NCI-H1048 (cell line): ENCODE measurements at regions not wholly inside any gene's neighbourhood (a gene's known extent, or its start where the extent isn't known, plus 50 kb on each side); places are given as distances from the start of the nearest gene placed in this dataset.
A peak's percentile ranks its signal among the peaks of the same experiment; 100 is the strongest.

Source experiments
- DNase-seq: peaks from one replicate; lab custom pipeline; 2025; lab: John Stamatoyannopoulos, UW

DNA sequence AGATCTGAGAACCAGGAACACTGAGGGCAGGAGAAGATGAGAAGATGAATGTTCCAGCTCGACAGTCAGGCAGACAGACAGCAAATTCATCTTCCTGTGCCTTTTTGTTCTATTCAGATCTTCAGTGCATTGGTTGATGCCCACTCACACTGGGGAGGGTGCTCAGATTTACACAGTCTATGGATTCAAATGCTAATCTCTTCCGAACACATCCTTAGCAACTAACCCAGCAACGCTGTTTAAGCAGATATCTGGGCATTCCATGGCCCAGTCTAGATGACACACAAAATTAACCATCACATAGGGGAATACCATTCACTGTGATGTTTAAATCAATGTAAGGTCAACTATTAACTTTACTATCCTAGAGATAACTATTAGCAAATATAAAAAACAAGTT, 571.9 kb downstream of the NYAP2 start:
- no peak for DNase-seq

DNA sequence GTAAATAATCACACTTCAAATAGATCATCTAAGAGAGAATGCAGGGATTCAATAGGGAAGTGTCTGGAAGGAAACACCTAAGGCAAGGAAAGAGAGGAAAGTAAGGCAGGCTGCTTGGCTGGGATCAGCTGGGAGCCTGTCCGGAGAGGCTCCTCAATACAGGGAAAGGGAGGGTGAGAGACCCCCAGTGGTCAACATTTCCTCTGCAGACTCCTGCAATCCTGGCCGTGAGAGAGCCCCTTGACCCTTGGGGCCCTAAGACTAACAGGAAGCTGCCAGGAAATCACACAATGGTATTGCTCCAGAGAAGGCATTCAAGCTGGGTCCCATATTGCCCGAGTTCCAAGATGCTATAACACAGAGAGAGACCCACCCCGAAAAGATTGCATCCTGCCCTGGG, 549.4 kb downstream of the NYAP2 start:
- DNase-seq = no peak

DNA sequence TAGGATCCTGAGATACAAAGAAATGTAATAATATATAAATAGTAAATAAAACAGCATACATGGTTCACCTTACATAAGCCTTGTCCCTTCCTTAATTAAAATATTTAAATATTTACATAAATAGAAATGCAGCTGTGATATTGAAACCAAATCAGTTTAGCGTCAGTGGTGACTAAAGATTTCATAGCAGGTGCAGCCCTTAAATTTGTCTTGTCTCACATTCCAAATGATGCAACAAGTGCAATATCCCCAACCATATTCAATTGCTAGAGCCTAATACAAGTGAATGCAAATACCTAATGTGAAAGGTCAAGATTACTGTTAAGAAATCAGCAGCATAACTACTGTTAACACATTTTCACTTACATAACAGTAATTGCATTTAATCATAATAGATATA, 539.5 kb downstream of the NYAP2 start:
- DNase-seq = no peak

DNA sequence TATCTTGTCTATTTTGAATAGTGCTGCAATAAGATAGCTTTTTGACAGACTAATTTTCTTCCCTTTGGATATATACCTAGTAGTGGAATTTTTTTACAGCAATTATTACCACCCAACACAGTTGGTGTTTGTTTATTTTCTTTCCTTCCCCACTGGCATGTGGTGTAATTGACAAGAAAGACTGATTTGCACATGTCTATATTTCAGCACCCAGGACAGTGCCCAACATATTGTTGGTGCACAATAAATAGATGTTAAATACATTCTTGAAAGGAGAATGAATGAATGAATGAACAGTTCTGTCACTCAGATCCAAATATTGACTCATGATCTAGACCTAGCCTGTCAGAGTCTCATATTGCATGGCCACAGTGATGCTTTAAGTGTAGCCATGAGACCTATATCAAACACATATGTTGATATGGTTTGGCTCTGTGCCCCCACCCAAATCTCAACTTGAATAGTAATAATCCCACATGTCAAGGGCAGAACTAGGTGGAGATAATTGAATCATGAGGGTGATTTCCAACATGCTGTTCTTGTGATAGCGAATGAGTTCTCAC, 538.2 kb downstream of the NYAP2 start:
- no peak for DNase-seq

DNA sequence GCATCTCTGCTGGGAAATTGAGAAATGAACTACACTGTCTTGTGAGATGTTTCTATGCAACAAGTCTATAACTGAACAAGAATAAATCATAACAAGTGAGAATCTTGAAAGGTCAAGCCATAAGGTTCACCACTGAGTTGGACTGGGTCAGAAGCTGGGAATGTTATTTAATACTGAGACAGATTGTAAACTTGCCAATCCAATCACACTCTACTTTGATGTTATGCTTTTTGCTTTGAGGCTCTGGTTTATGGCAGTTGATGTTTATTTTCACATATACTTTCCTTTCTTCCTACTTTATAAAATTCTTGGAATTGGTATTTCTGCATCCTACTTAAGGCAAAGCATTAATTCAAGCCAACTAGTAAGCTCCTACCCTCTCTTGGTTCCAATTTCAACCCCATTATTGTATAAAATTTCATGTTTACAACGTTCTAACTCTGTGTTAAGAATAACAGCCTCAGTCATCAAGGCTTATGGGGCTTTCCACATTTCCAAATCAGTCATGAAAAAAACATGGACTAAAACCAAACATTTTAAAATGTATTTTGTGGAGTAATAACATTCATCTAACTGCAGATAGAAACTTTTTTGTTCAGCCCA, 533.4 kb downstream of the NYAP2 start:
- no peak for DNase-seq

DNA sequence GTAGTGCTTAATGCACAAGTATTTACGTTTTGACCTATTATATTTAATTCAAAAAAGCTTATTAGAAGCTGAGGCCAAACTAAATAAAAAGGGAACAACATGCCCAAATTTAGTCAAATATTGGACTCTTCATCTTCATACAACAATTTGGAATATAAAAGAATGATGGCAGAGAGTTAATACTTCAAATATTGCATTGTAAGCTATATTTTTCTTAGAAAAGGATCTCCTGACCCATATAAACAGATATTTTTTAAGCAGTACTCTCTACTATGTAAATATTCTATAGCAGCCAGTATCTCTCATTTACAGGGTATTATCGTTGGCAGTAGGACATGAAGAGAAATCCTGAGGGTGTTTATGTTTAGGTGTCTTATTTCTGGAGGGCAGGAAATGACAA, 531.2 kb downstream of the NYAP2 start:
- no peak for DNase-seq

DNA sequence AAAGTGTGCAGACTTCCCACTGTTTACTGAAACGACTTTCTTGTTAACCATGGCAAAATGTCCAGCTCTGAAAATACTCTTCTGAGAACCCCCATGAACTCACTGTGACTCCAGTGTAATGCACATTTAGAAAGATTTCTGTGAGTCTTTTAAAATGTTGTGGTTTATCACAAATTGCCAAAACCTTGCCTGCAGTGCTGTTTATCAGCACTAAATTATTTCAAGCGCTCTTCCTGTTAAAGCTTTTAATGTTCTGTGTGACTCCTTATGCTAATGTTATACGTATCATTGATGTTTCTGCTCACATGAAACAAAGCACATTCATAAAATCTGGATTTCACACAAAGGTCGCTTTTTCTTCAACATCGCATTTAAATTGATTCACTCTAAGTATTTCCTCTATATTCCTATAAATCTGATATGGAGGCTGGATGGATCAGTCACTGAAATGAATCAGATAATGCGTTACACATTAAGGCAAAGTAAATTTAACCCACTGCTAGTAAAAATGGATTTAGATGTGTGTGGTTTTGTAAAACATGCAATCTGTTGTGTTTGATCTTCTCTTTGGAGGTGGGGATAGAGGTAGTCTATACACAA, 521.2 kb downstream of the NYAP2 start:
- DNase-seq = peak; percentile 15

DNA sequence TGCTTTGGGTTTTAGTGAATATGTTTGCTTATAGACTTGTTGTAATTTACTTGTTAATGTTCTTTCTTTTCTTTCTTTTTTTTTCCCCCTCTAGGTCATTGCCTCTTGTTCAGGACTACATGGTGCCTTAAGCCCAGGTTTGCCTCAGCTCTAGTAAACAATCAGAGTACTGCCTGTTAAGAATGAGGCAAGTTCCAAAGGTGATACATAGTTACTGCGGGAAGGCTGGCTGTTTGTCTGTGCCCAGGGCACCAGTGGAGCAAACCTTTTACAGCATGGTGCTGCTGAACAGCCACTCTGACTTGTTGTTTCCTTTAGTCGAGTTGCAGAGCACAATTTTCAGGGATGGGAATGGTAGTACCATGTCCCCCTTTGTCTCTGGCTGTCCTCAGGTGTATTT, 517.2 kb downstream of the NYAP2 start:
- no peak for DNase-seq

DNA sequence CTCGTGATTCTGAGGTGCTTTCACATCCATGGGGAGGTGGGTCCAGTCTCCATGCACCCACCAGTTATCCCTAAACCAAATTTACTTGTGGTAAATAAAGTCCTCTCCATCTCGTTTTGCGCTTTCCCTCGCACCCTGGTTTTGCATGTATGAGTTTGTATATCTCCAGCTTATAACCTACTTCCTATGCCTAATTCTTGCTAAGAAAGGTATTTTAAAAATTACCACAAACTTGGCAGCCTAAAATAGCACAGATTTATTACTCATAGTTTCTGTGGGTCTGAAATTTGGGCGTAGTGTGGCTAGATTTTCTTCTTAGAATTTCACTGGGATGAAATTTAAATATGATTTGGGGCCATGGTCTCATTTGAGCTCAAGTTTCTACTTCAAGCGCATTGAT, 511.5 kb downstream of the NYAP2 start:
- no peak for DNase-seq

DNA sequence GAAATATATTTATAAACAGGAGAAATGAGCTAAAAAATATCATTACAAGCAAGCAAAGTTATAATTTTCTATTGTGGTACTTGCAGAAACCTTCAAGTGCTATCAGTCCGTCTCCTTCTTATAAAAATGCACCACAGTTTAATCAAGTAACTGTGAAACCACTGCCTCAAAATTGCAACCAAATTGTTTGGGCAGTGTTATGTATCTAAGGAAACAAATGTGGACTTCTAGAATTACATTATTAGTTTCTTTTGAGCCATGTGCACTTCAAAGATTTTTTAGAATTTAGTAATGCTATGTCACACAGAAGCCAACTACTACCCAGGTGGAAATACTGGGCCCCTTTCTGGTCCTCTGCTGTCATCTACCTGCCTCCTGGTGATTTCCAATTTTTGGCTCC, 495.6 kb downstream of the NYAP2 start:
- no peak for DNase-seq

DNA sequence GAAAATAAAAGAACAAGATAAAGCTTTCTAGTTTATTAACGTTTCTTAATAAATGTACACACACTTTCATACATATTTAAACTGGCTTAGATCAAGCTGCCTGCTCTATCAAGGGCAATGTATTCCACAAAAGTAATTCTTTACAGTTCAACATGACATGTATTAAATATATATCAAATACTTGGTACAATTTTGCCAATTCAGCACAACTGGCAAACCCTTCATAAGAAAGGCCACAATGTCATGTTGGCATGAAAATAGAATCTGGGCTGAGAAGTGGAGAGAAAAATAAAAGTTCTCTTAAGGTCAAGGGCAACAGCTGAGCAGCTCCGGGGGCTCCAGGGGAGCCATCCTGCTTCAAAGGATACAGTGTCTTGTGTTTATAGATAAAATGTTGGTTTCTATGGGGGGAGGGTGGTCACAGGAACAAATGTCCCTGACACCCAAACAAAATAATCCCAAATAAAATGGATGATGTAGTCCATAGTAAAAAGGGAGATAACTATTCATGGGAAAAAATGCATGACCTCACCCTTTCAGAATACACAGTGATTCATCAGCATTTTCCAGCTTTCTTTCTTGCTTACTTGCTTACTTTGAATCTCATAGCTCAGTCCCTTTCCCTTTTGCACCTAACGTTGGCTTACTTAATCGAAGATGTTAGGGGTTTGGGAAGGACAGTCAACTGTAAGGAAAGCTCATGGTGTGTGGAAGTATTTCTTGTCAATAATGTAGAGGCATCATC, 494.9 kb downstream of the NYAP2 start:
- DNase-seq = no peak

DNA sequence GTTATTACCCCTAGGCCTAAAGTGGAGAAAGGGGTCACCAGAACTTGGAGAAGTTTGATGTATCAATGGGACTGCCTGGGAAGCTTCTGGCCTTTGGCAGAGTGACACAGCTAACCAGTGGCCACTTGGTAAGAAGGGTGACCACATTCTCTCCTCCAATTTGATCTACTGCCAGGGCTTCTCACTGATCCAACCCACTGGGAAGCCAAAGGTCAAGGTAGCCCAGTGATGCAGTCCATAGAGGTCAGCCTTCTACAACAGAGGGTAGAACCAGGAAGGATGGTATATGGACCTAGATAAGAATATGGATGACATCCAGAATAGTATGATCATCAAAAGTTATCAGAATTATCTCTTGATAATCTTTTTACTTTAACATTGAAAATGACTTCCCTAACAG, 493.6 kb downstream of the NYAP2 start:
- DNase-seq = no peak

DNA sequence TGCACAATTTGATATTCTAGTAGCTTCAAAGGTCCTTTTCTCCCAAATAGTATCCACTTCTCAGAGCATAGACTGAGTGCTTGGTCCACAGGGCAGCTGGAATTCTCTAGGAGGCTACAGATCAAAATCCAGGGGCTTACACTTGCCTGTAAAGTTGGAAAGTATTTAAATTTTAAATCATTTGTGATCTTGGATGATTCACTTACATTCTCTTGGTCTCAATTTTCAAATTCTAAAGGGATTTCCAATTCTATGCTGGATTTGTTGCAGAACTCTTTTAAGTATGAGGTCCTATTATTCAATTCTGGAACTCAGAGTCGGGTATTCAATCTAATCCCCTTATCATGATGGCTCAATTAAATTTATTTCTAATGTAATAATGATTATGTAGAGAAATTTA, 492.3 kb downstream of the NYAP2 start:
- DNase-seq = no peak

DNA sequence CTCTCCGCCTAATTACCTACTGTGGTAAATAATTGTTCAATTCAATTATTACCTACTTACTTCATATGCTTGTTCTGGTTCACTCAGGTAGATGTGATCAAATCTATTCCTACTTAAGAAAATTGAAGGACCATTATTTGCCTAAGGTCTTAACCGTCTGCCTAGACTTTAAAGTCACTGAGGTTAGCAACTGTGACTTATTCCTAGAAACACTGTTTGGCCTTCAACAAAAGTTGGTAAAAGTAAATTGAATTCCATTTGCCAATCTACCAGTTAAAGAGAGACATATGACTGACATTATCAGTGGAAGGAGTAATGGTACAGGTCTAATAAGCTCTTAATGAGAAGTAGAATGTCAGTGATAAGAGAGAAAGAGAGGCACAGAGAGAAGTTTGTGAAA, 491.5 kb downstream of the NYAP2 start:
- DNase-seq = no peak

DNA sequence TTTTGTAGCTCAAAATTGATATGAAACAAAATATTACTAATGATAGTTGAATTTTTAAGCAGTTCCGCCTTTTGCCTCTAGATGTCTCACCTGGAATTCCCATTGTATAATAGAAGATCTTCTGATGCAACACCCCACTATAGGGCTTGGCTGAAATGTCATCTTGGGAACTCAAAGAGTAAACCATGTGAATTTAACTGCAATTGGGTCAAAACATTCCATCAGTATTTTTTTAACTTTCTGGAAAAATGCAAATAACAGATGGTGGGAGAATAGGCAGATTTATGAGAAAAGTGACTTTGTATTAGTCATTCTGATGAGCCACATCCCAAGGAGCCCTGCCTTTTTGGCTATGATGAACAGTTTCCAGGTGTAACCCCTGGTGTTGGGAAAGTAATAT, 489.9 kb downstream of the NYAP2 start:
- no peak for DNase-seq

DNA sequence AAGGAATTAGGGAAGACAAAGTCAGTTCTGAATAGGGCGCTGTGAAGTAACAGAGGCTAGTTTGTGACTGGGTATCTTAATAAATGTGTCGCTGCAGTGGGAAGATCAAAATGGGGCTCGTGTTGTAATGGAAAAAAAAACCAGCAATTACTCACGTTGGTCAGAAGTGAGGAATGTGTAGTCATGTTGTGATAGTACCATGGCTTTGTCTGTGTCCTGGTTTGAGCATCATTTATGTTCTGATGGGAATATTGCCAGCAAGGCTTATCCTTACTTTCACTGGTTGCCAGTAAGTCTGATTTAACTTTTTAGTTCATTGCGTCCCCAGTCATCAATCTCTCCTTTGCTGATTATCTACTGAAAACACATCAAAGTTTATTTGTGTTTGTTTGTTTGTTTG, 467.6 kb downstream of the NYAP2 start:
- no peak for DNase-seq

DNA sequence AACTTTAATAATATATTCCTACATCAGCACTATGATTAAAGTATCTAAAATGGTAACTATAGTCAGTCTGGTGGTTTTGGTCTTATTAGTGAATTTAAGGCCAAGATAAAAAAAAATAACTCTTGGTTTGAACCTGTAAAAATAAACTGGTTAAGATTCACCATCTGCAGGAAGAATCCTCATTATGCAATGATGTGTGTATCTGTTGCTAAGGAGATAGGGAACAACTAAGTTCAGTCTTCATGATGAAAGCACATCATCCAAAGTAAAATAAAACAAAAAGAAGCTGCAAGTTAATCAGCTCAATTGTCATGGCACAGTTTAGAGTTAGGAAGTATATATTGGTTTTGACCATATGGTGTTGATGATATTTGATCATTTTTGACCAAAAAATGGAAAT, 466.0 kb downstream of the NYAP2 start:
- no peak for DNase-seq

DNA sequence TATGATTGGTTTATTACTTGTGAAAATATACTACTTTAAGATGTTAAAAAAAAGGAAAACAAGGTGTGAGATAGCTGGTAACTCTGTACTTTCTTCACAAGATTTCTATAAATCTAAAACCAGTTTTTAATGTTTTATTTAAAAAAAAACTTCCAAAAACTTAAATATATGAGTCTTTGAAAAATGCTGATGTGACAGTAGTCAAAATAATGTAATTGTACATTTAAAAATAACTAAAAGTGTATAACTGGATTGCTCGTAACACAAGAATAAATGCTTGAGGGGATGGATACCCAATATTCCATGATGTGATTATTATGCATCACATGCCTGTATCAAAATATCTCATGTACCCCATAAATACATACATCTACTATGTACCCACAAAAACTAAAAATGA, 464.9 kb downstream of the NYAP2 start:
- no peak for DNase-seq

DNA sequence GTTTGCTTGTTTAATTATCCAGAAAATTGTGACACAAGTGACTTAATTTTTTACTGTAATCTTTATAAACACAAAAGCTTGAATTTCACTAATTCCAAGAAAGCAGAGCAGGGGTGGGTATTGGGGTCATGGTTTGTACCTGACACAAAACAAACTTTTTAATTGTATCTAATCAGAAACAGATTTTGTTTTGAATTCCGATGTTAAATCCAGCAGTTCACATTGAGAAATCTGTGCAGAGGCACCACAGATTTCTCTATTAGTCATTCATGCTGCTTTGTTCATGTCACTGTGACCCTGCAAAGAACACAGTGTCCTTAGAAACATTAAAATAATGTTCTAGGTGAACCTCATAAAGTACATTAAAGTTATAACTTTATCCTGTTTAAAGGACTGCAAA, 443.4 kb downstream of the NYAP2 start:
- DNase-seq = no peak

DNA sequence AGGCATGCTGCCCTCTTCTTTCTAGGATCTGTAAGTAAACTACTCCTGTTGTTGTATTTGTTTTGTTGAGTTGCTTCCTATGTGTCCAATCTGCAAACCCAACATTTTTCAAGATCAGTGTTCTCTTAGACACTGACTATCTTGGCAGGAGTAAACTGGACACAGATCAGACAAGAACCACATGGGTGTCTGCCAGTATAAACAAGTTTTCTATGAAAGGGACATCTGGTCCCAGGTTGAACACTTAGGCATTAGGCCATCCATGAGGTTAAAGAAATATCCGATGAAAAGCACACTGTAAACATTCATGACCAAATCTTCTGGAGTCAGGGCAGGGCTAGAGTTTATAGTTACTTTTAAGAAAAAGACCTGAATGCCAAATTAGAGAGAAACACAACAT, 441.8 kb downstream of the NYAP2 start:
- no peak for DNase-seq

DNA sequence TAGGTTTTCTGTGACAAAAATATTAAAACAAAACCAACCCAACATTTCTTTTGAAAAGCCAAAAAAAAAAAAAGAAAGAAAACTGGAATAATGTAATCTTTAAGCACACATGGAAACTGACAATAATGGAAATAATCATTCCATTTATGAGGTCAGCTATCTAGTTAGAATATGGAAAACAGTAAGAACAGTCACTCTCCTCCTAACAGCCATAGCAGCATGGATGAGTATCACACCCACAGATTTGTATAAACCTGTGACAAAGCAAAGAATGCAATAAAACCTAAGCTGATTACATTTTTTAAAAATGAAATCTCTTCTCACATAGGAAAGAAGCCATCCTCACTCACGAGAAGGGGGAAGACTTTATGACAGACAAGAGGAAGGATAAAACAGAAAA, 437.8 kb downstream of the NYAP2 start:
- DNase-seq = no peak

DNA sequence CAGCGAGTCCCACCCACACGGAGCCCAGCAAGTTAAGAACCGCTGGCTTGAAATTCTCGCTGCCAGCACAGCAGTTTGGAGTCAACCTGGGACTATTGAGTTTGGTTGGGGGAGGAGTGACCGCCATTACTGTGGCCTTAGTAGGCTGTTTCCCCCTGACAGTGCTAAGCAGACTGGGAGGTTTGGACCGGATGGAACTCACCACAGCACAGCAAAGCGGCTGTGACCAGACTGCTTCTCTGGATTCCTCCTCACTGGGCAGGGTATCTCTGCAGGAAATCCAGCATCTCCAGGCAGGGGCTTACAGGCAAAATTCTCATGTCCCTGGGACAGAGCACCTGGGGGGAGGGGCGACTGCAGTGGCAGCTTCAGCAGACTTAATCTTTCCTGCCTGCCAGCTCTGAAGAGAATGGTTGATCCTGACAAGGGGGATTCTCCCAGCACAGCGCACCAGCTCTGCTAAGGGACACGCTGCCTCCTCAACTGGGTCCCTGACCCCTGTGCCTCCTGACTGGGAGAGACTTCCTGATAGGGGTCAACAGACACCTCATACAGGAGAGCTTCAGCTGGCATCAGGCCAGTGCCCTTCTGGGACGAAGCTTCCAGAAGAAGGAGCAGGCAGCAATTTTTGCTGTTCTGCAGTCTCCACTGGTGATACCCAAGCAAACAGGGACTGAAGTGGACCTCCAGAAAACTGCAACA, 425.4 kb downstream of the NYAP2 start:
- no peak for DNase-seq

DNA sequence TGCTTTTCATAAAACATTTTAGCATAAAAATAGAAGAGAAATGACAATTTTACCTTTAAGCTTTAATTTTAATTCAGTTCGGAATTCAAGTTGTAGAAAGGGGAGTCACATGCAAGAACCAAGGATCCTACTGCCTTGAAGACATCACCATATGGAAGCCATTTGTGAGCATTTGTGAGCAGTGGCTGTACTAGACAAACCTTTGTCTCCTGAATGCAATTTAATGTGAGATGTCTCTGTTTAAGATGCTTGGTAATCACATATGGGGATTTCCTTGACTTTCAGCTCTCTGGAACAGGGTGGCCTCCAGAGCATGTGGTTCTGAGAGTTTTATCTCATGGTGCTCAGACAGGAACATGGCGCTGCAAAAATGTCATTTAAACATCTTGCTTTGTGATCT, 421.8 kb downstream of the NYAP2 start:
- no peak for DNase-seq
